Kidney (tissue), 13 donors: ENCODE measurements at regions not wholly inside any gene's neighbourhood (a gene's known extent, or its start where the extent isn't known, plus 50 kb on each side); places are given as distances from the start of the nearest gene placed in this dataset.
A peak's percentile ranks its signal among the peaks of the same experiment; 100 is the strongest.
"Not testable (repeated sequence)": the region's sequence is repeated elsewhere in the genome, so short reads cannot be mapped to it uniquely, and the experiment has no call there.

Experiments used
- DNase-seq, 5 donors: peaks; one replicate each; pipeline ENCODE4 v3.0.0-alpha.2; 2013 to 2020
- FAIRE-seq: peaks from 2 replicates; lab custom pipeline; 2012; peaks lifted over from hg19 to GRCh38; lab: Jason Lieb, UNC
- H3K27ac ChIP-seq, 2 donors: one replicate each; pipeline ENCODE4 v1.7.0; 2013; ENCODE audit warnings: low read depth in 2 of 2, low read length in 2 of 2, inconsistent platforms in 1 of 2
- H3K27me3 ChIP-seq: one replicate; pipeline ENCODE4 v1.7.1; 2013; ENCODE audit warnings: low read length, inconsistent platforms; ENCODE audit not compliant: control insufficient read depth, insufficient read depth
- H3K36me3 ChIP-seq, 3 donors: one replicate each; pipeline versions ENCODE4 v1.7.0 to v1.7.1; 2013; ENCODE audit warnings: low read length in 3 of 3, control low read depth in 1 of 3, inconsistent platforms in 1 of 3; ENCODE audit not compliant: insufficient read depth in 3 of 3, control insufficient read depth in 2 of 3
- H3K4me1 ChIP-seq, 3 donors: one replicate each; pipeline versions ENCODE4 v1.7.0 to v1.7.1; 2013; ENCODE audit warnings: low read length in 3 of 3, inconsistent platforms in 1 of 3, low read depth in 1 of 3; ENCODE audit not compliant: control insufficient read depth in 2 of 3, insufficient read depth in 2 of 3
- H3K4me3 ChIP-seq, 3 donors: one replicate each; pipeline versions ENCODE4 v1.7.0 to v1.8.1; 2013; ENCODE audit warnings: low read length in 3 of 3, control low read depth in 1 of 3, inconsistent platforms in 1 of 3
- H3K9ac ChIP-seq, 3 donors: one replicate each; pipeline versions ENCODE4 v1.7.0 to v1.7.1; 2013; ENCODE audit warnings: low read length in 3 of 3, control low read depth in 1 of 3, inconsistent platforms in 1 of 3
- H3K9me3 ChIP-seq, 3 donors: one replicate each; pipeline versions ENCODE4 v1.7.0 to v1.7.1; 2013; ENCODE audit warnings: low read length in 3 of 3, control low read depth in 1 of 3, inconsistent platforms in 1 of 3; ENCODE audit not compliant: control insufficient read depth in 2 of 3, insufficient read depth in 1 of 3
- intact Hi-C: fragments of 100-400 bp; cut with DNase I; formaldehyde crosslinking; loops from one replicate; pipeline ENCODE4 v1.11.1; 2022
- TF ChIP-seq, protein P1 (sequence below): IDR thresholded peaks from 3 replicates; pipeline ENCODE4 v1.5.1; 2012; ENCODE audit warnings: mild to moderate bottlenecking, moderate library complexity, borderline replicate concordance; ENCODE audit not compliant: insufficient read depth; ENCODE audit errors: extremely low read depth
- donor health status: control.
- donor health status: control.
- donor health status: control.
- donor health status: control.
- donor health status: control.
- donor health status: DM: yes; HTN: yes; CAD: no.
- donor health status: Normal renal cell carcinoma (clear cell type).

DNA sequence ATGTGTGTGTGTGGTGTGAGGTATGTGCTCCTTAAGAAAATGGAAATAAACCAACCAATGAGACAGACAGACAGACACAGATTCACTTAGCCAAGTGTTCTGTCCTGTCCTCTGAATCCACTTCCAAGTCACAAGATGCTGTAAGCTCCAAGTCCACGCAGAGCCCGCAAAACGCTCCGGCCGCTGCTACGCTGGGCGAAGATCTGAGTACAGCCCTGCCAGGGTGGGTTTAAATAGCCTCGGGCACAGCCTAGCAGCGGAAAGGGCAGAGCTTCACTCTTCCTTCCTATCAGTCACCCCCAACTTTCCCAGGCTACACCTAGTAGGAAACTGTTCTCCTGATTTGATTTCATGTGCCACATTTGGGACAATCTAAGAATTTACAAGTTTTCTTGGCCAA, 121.2 kb upstream of the ANKRD30BL start:
- no peak for DNase-seq
- Histone ChIP-seq H3K4me1 (no peaks in the 10 kb centered on the region), H3K4me3 (no peak overlapping the region), H3K27ac (no peak overlapping the region), H3K9me3 (no peaks in the 10 kb centered on the region), H3K9ac (no peak overlapping the region), H3K36me3 (no peaks in the 10 kb centered on the region), H3K27me3 (no peaks in the 10 kb centered on the region)
- intact Hi-C loops: no loop called here
- TF ChIP-seq, protein P1, sequence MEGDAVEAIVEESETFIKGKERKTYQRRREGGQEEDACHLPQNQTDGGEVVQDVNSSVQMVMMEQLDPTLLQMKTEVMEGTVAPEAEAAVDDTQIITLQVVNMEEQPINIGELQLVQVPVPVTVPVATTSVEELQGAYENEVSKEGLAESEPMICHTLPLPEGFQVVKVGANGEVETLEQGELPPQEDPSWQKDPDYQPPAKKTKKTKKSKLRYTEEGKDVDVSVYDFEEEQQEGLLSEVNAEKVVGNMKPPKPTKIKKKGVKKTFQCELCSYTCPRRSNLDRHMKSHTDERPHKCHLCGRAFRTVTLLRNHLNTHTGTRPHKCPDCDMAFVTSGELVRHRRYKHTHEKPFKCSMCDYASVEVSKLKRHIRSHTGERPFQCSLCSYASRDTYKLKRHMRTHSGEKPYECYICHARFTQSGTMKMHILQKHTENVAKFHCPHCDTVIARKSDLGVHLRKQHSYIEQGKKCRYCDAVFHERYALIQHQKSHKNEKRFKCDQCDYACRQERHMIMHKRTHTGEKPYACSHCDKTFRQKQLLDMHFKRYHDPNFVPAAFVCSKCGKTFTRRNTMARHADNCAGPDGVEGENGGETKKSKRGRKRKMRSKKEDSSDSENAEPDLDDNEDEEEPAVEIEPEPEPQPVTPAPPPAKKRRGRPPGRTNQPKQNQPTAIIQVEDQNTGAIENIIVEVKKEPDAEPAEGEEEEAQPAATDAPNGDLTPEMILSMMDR: no peak
- FAIRE-seq: no peak

DNA sequence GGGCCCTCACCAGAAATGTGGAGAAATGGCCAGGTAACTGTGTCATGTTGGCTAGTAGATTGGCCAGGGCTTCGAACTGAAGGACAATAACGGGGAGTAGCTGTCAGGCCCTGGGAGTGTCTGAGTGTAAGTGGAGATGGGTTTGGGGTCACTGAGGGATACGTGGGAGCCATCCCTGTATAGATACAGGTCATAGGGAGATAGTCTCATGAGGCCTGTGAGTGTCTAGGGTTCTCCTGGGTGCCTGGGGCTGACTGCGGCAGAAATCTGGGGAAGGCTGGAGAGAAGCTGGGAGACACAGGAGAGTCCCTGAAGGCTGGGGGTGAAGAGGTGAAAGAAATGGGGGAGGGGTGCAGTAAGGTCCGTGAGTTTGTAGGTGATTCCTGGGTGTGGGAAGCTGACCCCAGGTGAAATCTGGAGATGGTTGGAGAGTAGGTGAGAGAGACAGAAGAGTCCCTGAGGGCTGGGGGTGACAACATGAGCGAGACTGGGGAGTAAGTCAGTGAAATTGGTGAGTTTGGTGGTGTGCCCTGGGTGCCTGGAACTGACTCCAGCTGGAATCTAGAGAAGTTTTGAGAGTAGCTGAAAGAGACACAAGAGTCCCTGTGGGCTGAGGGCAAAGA, 124.6 kb upstream of the ANKRD30BL start:
- H3K4me1 ChIP-seq, H3K27me3 ChIP-seq, H3K4me3 ChIP-seq, DNase-seq, H3K9ac ChIP-seq, H3K9me3 ChIP-seq, FAIRE-seq, H3K36me3 ChIP-seq, H3K27ac ChIP-seq, intact Hi-C loops: not testable (repeated sequence)

DNA sequence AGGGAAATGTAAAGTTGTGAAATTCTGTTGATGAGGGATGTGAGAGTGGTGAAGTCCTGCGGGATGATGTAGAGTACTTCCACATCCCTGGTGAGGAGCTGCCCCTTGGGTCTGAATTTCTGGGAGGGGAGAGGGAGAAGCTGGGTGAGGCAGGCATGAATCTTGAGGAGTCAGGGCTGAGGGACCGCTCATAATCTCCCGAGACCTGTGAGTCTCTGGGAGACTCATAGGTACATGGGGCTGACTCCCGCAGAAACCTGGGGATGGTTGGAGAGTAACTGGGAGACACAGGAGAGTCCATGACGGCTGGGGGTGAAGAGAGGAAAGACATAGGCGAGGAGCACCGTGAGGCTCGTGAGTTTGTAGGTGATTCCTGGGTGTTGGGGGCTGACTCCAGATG, 126.2 kb upstream of the ANKRD30BL start:
- H3K27me3 ChIP-seq, H3K9me3 ChIP-seq, intact Hi-C loops, FAIRE-seq, H3K27ac ChIP-seq, H3K36me3 ChIP-seq, H3K9ac ChIP-seq, H3K4me1 ChIP-seq, H3K4me3 ChIP-seq: not testable (repeated sequence)
- peak in 1 of 5 donors; percentile 83 for DNase-seq

DNA sequence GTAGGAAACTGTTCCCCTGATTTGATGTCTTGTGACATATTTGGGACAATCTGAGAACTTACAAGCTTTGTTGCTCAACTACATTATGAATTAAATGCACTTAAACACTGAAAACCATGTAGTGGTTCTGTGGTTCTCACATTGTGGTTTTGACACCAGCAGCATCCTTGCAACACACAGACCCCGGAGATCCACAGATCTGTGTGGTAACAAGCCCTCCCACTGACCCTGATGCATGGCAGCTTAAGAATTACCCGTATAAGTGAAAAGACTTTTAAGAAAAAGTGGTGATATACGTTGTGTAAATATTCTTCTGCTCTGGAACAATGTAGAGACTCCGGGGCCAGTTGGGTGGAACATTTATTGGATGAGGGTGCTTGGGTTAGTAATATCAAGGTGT, 127.4 kb upstream of the ANKRD30BL start:
- H3K27ac ChIP-seq, H3K4me3 ChIP-seq, FAIRE-seq, H3K9me3 ChIP-seq, H3K9ac ChIP-seq, intact Hi-C loops, H3K36me3 ChIP-seq, DNase-seq, H3K4me1 ChIP-seq, H3K27me3 ChIP-seq: not testable (repeated sequence)

DNA sequence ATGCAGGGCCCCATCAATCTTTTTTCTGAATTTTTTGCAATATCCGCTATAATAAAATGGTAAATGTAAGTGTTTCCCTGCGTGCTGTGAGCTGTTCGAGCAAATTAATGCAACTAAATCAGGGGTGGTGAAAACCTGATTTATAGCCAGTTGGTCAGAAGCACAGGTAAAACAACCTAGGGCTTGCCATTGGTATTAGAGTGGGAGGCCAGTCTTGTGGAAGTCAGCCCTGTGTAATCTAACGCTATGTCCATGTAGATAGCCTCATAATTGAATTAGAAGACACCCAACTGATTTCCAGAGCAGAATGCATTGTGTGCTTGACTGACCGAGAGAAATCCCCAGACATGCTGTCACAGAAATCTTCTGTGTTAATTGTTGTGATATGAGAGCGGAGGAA, 126.8 kb upstream of the GPR39 start:
- FAIRE-seq, H3K9ac ChIP-seq, H3K4me1 ChIP-seq, H3K4me3 ChIP-seq, H3K36me3 ChIP-seq, H3K9me3 ChIP-seq, H3K27me3 ChIP-seq, intact Hi-C loops, H3K27ac ChIP-seq: not testable (repeated sequence)
- peak in 3 of 5 donors; percentile 32 to 62 (median 47) for DNase-seq

DNA sequence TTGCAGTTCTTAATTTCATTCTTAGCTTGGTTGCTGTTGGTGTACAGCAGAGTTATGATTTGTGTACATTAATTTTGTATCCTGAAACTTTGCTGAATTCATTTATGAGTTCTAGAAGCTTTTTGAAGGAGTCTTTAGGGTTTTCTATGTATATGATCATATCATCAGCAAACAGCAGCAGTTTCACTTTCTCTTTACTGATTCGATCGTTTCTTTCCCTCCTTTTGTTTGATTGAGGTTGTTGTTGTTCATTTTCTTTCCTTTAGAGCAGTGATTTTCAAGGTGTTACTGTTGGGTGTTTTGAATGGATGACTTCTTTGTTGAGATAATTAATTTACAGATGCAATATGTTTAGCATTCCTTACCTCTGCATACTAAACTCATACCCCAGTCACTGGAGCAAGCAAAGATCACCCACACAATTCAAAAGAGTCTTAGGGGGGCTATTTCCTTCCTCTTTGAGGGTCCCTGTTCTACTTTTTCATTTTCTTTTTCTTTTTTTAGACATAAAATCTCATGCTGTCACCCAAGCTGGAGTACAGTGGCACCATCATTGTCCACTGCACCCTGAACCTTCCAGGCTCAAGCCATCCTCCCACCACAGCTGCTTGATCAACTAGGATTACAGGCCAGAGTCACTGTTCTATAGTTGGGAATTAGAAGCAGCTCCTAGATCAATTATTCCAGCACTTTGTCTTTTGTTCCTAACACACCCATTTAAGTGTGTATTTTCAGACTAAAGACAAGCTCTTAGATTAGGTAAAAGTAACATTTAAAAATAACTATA, 115.8 kb upstream of the GPR39 start:
- H3K27ac ChIP-seq, H3K4me1 ChIP-seq, H3K27me3 ChIP-seq, H3K36me3 ChIP-seq, intact Hi-C loops, H3K4me3 ChIP-seq, FAIRE-seq, DNase-seq, H3K9ac ChIP-seq, H3K9me3 ChIP-seq: not testable (repeated sequence)

DNA sequence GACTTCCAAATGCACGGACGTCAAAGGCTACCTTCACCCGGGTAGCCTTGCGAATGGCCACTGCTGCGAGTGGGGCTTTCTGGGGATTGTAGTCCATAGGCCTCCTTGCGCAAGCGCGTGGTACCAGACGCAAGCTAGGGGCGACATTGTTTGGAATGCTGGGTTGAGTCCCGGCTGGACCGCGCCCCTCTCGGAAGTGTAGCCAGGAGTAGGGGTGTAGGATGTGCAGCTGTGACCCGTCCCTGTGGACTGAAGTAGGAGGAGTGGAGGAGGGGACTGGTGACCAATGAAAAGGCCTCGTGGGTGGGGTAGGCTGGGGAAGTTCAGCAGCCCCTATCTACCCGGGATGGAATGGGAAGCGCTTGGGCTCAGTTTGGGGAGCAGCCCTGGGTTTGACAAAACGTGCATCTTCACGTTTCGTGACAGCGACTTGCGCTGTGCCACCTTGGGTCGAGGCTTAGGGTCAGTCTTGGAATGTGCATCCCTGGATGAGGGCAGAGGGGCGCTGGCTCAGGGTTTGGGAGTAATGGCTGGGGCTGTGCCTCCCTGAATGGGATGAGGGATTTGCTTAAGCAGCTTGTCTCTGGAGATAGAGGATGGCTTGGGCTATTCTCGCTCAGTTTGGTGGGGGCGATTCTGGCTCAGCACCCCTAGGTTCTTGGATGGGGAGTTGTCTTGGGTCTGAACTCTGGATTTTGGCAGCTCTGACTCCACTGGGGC, 111.8 kb upstream of the GPR39 start:
- peak overlapping the region; percentile 47 to 60 (median 51) for H3K4me3 ChIP-seq
- H3K4me1 ChIP-seq, H3K9me3 ChIP-seq, FAIRE-seq, H3K27ac ChIP-seq, H3K27me3 ChIP-seq, H3K36me3 ChIP-seq, intact Hi-C loops: not testable (repeated sequence)
- H3K9ac ChIP-seq: peak overlapping the region in 1 of 3 donors; percentile 26
- peak; percentile 87 to 94 (median 89) for DNase-seq
